H9 (cell line): ENCODE measurements at regions not wholly inside any gene's neighbourhood (a gene's known extent, or its start where the extent isn't known, plus 50 kb on each side); places are given as distances from the start of the nearest gene placed in this dataset.

ENCODE experiments used
- DNase-seq: peaks from one replicate; pipeline ENCODE4 v3.0.0-alpha.2; 2017
- H2AFZ ChIP-seq: one replicate; pipeline ENCODE4 v1.6.1; 2013; ENCODE audit warnings: mild to moderate bottlenecking, low read length, control low read depth, moderate library complexity
- H2AK5ac ChIP-seq: 2 replicates; pipeline ENCODE4 v1.6.1; 2013; ENCODE audit warnings: low read length, control low read depth, mixed read lengths; ENCODE audit not compliant: insufficient read length
- H2BK120ac ChIP-seq: one replicate; pipeline ENCODE4 v1.6.1; 2013; ENCODE audit warnings: low read depth, mild to moderate bottlenecking, low read length, control low read depth, inconsistent platforms; ENCODE audit not compliant: poor library complexity, severe bottlenecking
- H2BK12ac ChIP-seq: 2 replicates; pipeline ENCODE4 v1.6.1; 2013; ENCODE audit warnings: low read length, control low read depth, mixed read lengths, low read depth; ENCODE audit not compliant: insufficient read length
- H2BK15ac ChIP-seq: 2 replicates; pipeline ENCODE4 v1.6.1; 2013; ENCODE audit warnings: low read depth, low read length, control low read depth
- H2BK20ac ChIP-seq: one replicate; pipeline ENCODE4 v1.6.1; 2013; ENCODE audit warnings: low read depth, mild to moderate bottlenecking, low read length, control low read depth, inconsistent platforms; ENCODE audit not compliant: poor library complexity, severe bottlenecking
- H2BK5ac ChIP-seq: 2 replicates; pipeline ENCODE4 v1.6.1; 2013; ENCODE audit warnings: low read length, control low read depth, mixed read lengths; ENCODE audit not compliant: insufficient read length
- H3K14ac ChIP-seq: 2 replicates; pipeline ENCODE4 v1.6.1; 2013; ENCODE audit warnings: low read length, control low read depth; ENCODE audit not compliant: insufficient read depth
- H3K18ac ChIP-seq: 2 replicates; pipeline ENCODE4 v1.6.1; 2013; ENCODE audit warnings: low read depth, mild to moderate bottlenecking, mixed read lengths, low read length, control low read depth; ENCODE audit not compliant: insufficient read length
- H3K23ac ChIP-seq: 2 replicates; pipeline ENCODE4 v1.6.1; 2013; ENCODE audit warnings: low read length, control low read depth, mixed read lengths, low read depth; ENCODE audit not compliant: insufficient read length
- H3K23me2 ChIP-seq: 2 replicates; pipeline ENCODE4 v1.6.1; 2013; ENCODE audit warnings: low read depth, mild to moderate bottlenecking, mixed read lengths, low read length, control low read depth; ENCODE audit not compliant: insufficient read length, poor library complexity, severe bottlenecking
- H3K27ac ChIP-seq: 2 replicates; pipeline ENCODE4 v1.5.1; 2013; ENCODE audit warnings: low read length, control low read depth, mixed read lengths, low read depth; ENCODE audit not compliant: insufficient read length
- H3K27me3 ChIP-seq: 2 replicates; pipeline ENCODE4 v1.6.1; 2013; ENCODE audit warnings: low read length, control low read depth, inconsistent platforms; ENCODE audit not compliant: insufficient read depth
- H3K4ac ChIP-seq: 2 replicates; pipeline ENCODE4 v1.6.1; 2013; ENCODE audit warnings: low read depth, mild to moderate bottlenecking, control low read depth, inconsistent platforms, low read length, moderate library complexity
- H3K4me1 ChIP-seq: 2 replicates; pipeline ENCODE4 v1.6.1; 2013; ENCODE audit warnings: low read length, control low read depth, inconsistent platforms; ENCODE audit not compliant: insufficient read depth
- H3K4me2 ChIP-seq: 2 replicates; pipeline ENCODE4 v1.6.1; 2013; ENCODE audit warnings: low read length, control low read depth, mixed read lengths; ENCODE audit not compliant: insufficient read length, insufficient read depth
- H3K56ac ChIP-seq: 2 replicates; pipeline ENCODE4 v1.6.1; 2013; ENCODE audit warnings: low read depth, mild to moderate bottlenecking, mixed read lengths, low read length, control low read depth; ENCODE audit not compliant: insufficient read length
- H3K79me1 ChIP-seq: 2 replicates; pipeline ENCODE4 v1.6.1; 2013; ENCODE audit warnings: low read depth, mild to moderate bottlenecking, moderate library complexity, low read length, control low read depth, inconsistent platforms; ENCODE audit not compliant: insufficient read depth, poor library complexity, severe bottlenecking
- H3K79me2 ChIP-seq: 2 replicates; pipeline ENCODE4 v1.6.1; 2013; ENCODE audit warnings: low read length, control low read depth, inconsistent platforms; ENCODE audit not compliant: insufficient read depth
- H3K9ac ChIP-seq: 2 replicates; pipeline ENCODE4 v1.6.1; 2013; ENCODE audit warnings: low read length, control low read depth, mixed read lengths; ENCODE audit not compliant: insufficient read length; ENCODE audit errors: extremely low read depth
- H3K9me3 ChIP-seq: one replicate; pipeline ENCODE4 v1.6.1; 2013; ENCODE audit warnings: low read depth, low read length, inconsistent platforms; ENCODE audit not compliant: control insufficient read depth
- H3T11ph ChIP-seq: one replicate; pipeline ENCODE4 v1.6.1; 2013; ENCODE audit warnings: mild to moderate bottlenecking, low read length, control low read depth, inconsistent platforms
- H4K20me1 ChIP-seq: one replicate; pipeline ENCODE4 v1.6.1; 2013; ENCODE audit not compliant: control insufficient read depth, insufficient read length, insufficient read depth
- H4K5ac ChIP-seq: 2 replicates; pipeline ENCODE4 v1.6.1; 2013; ENCODE audit warnings: low read depth, mild to moderate bottlenecking, mixed read lengths, low read length, control low read depth; ENCODE audit not compliant: insufficient read length
- H4K8ac ChIP-seq: replicated peaks from 2 replicates; pipeline ENCODE4 v1.6.1; 2013; ENCODE audit warnings: low read length, control low read depth, mixed read lengths, low read depth; ENCODE audit not compliant: insufficient read length
- H4K91ac ChIP-seq: 2 replicates; pipeline ENCODE4 v1.6.1; 2013; ENCODE audit warnings: low read depth, mild to moderate bottlenecking, moderate library complexity, mixed read lengths, low read length, control low read depth; ENCODE audit not compliant: insufficient read length
- H3K27ac Mint-ChIP-seq, 3 experiments: 2 replicates in 2 of 3; 3 replicates in 1 of 3; pipeline ENCODE4 v1.8.0; 2020 to 2021; ENCODE audit warnings: mixed read lengths in 3 of 3, mild to moderate bottlenecking in 1 of 3, moderate library complexity in 1 of 3
- H3K27me3 Mint-ChIP-seq: 2 replicates; pipeline ENCODE4 v1.8.0; 2021; ENCODE audit warnings: low read depth, mild to moderate bottlenecking, moderate library complexity, mixed read lengths
- H3K36me3 Mint-ChIP-seq, 3 experiments: 2 replicates in 2 of 3; 3 replicates in 1 of 3; pipeline ENCODE4 v1.8.0; 2020 to 2021; ENCODE audit warnings: low read depth in 3 of 3, mixed read lengths in 3 of 3; ENCODE audit not compliant: insufficient read depth in 1 of 3
- H3K4me1 Mint-ChIP-seq, 2 experiments: 2 replicates each; pipeline ENCODE4 v1.8.0; 2020; ENCODE audit warnings: mixed read lengths in 2 of 2
- H3K4me3 Mint-ChIP-seq, 2 experiments: 2 replicates in 1 of 2; 3 replicates in 1 of 2; pipeline ENCODE4 v1.8.0; 2020 to 2021; ENCODE audit warnings: mild to moderate bottlenecking in 2 of 2, mixed read lengths in 2 of 2, moderate library complexity in 1 of 2
- H3K9me3 Mint-ChIP-seq, 2 experiments: 2 replicates in 1 of 2; 3 replicates in 1 of 2; pipeline ENCODE4 v1.8.0; 2020; ENCODE audit warnings: mild to moderate bottlenecking in 2 of 2, mixed read lengths in 2 of 2, moderate library complexity in 1 of 2
- CTCF ChIP-seq: fragments of 200-600 bp; sonication (generic); conservative IDR thresholded peaks from 3 replicates; pipeline ENCODE4 v1.8.0; 2021; ENCODE audit warnings: antibody characterized with exemption, mild to moderate bottlenecking
- WGBS: extraction: QIAGEN DNeasy Blood & Tissue Kit; methylation state at CpG from one replicate; pipeline ENCODE4 v1.1.7; 2013; ENCODE audit warnings: missing lambda C conversion rate, low lambda C conversion rate, mixed read lengths; ENCODE audit not compliant: insufficient read length; ENCODE audit errors: extremely low coverage; 5-methylcytosine and 5-hydroxymethylcytosine counted together

GRCh38 chr3:87088993-87089841 is 98.3 kb upstream of the VGLL3 start:
- no peaks in the 10 kb centered on the region for H3K4me1 ChIP-seq
- no peak overlapping the region for H2BK5ac ChIP-seq
- H4K5ac ChIP-seq, result no peak overlapping the region
- no peak overlapping the region for H3K4ac ChIP-seq
- no peak overlapping the region for H3K18ac ChIP-seq
- H4K20me1 ChIP-seq, result no peaks in the 10 kb centered on the region
- no peak overlapping the region for H2AK5ac ChIP-seq
- H3K9me3 ChIP-seq, result no peaks in the 10 kb centered on the region
- H3K27ac Mint-ChIP-seq, result peak overlapping the region in 2 of 3 experiments; percentile 36 to 76; a peak in 1 of 7 replicates
- no peak overlapping the region for H3K56ac ChIP-seq
- no peaks in the 10 kb centered on the region; a peak in 1 of 4 replicates for H3K4me1 Mint-ChIP-seq
- no peak overlapping the region for H3K4me3 Mint-ChIP-seq
- no peak overlapping the region for H3K27ac ChIP-seq
- no peak for TF ChIP-seq CTCF
- H2BK120ac ChIP-seq, result no peak overlapping the region
- H3K4me2 ChIP-seq, result no peak overlapping the region
- WGBS, result no CpG with 5 or more reads among the region's 41 CpGs
- peak; percentile 38 for DNase-seq
- H2BK20ac ChIP-seq, result no peak overlapping the region
- H3K27me3 ChIP-seq, result no peaks in the 10 kb centered on the region
- no peak overlapping the region for H3T11ph ChIP-seq
- H3K9ac ChIP-seq, result no peak overlapping the region
- H4K8ac ChIP-seq, result no peak overlapping the region
- no peaks in the 10 kb centered on the region; a peak in 1 of 7 replicates for H3K36me3 Mint-ChIP-seq
- no peaks in the 10 kb centered on the region for H3K27me3 Mint-ChIP-seq
- no peak overlapping the region for H2BK12ac ChIP-seq
- H4K91ac ChIP-seq, result no peak overlapping the region
- no peak overlapping the region for H2AFZ ChIP-seq
- H3K79me2 ChIP-seq, result no peaks in the 10 kb centered on the region
- no peaks in the 10 kb centered on the region for H3K23me2 ChIP-seq
- no peak overlapping the region; the same call in 1 of the 2 replicates for H3K14ac ChIP-seq
- H2BK15ac ChIP-seq, result no peak overlapping the region
- H3K9me3 Mint-ChIP-seq, result peaks cover 3% of the 10 kb centered on the region in 2 experiments; a peak in 2 of 5 replicates
- no peak overlapping the region for H3K23ac ChIP-seq
- no peaks in the 10 kb centered on the region for H3K79me1 ChIP-seq
